OCI-LY7 (cell line): ENCODE measurements at regions not wholly inside any gene's neighbourhood (a gene's known extent, or its start where the extent isn't known, plus 50 kb on each side); places are given as distances from the start of the nearest gene placed in this dataset.

Experiments used
- BruUV-seq: library from RNA; stranded (reverse); fragments of 400-500 nt; replicated peaks from 2 replicates; lab custom pipeline; 2021; lab: Mats Ljungman, UMichigan
- CTCF ChIA-PET: fragments of 300-600 bp; sonication (Branson Sonifier 250); formaldehyde crosslinking; loops from one replicate; lab custom pipeline; 2022; ENCODE audit warnings: antibody characterized with exemption; ENCODE audit not compliant: unreplicated experiment; lab: Charles Lee
- POLR2A ChIA-PET: fragments of 300-600 bp; sonication (Branson Sonifier 250); formaldehyde crosslinking; loops from one replicate; lab custom pipeline; 2022; ENCODE audit warnings: antibody characterized with exemption; lab: Charles Lee
- DNase-seq: peaks from one replicate; pipeline ENCODE4 v3.0.0-alpha.2; 2015; ENCODE audit warnings: low spot score
- H2AFZ ChIP-seq: fragments of 200-600 bp; sonication (generic), shearing (Covaris generic); 2 replicates; pipeline ENCODE4 v1.6.1; 2014; ENCODE audit warnings: mild to moderate bottlenecking, antibody characterized with exemption, low read length, moderate library complexity
- H3K27ac ChIP-seq: fragments of 200-600 bp; sonication (generic); 2 replicates; pipeline ENCODE4 v1.5.1; 2014; ENCODE audit warnings: mixed run types, low read depth, mild to moderate bottlenecking, moderate library complexity, low read length, inconsistent platforms; ENCODE audit not compliant: poor library complexity, severe bottlenecking
- H3K36me3 ChIP-seq: fragments of 200-600 bp; sonication (generic); 2 replicates; pipeline ENCODE4 v1.6.1; 2014; ENCODE audit warnings: mild to moderate bottlenecking, antibody characterized with exemption, low read length, moderate library complexity, mixed read lengths; ENCODE audit not compliant: insufficient read depth
- H3K4me1 ChIP-seq: fragments of 200-600 bp; sonication (generic); 2 replicates; pipeline ENCODE4 v1.5.1; 2014; ENCODE audit warnings: mild to moderate bottlenecking, low read length; ENCODE audit not compliant: insufficient read depth, poor library complexity, severe bottlenecking
- H3K4me2 ChIP-seq: fragments of 200-600 bp; sonication (generic); 2 replicates; pipeline ENCODE4 v1.6.1; 2014; ENCODE audit warnings: mild to moderate bottlenecking, low read length
- H3K4me3 ChIP-seq: fragments of 200-600 bp; sonication (generic); 2 replicates; pipeline ENCODE4 v1.5.1; 2014; ENCODE audit warnings: mild to moderate bottlenecking, low read depth, low read length; ENCODE audit not compliant: poor library complexity, severe bottlenecking
- H3K79me2 ChIP-seq: fragments of 200-600 bp; sonication (generic); 2 replicates; pipeline ENCODE4 v1.6.1; 2016; ENCODE audit warnings: low read depth, mild to moderate bottlenecking, low read length, moderate library complexity, mixed read lengths; ENCODE audit not compliant: insufficient read depth
- H3K9me2 ChIP-seq: fragments of 200-600 bp; sonication (generic); 2 replicates; pipeline ENCODE4 v1.6.1; 2016; ENCODE audit warnings: mild to moderate bottlenecking, low read length, mixed read lengths; ENCODE audit not compliant: insufficient read depth
- H3K9me3 ChIP-seq: fragments of 200-600 bp; sonication (generic); 2 replicates; pipeline ENCODE4 v1.6.1; 2014; ENCODE audit warnings: mild to moderate bottlenecking, mixed run types, low read length, mixed read lengths
- H4K20me1 ChIP-seq: fragments of 200-600 bp; sonication (generic); 2 replicates; pipeline ENCODE4 v1.6.1; 2014; ENCODE audit warnings: mild to moderate bottlenecking, antibody characterized with exemption, low read length, moderate library complexity, mixed read lengths; ENCODE audit not compliant: insufficient read depth
- CTCF ChIP-seq: fragments of 200-600 bp; sonication (generic); conservative IDR thresholded peaks from 2 replicates; pipeline ENCODE4 v1.5.1; 2014; ENCODE audit warnings: mild to moderate bottlenecking, antibody characterized with exemption, low read length, moderate library complexity, mixed read lengths
- EZH2phosphoT487 ChIP-seq: fragments of 200-600 bp; sonication (generic); IDR thresholded peaks from 2 replicates; pipeline ENCODE4 v1.6.1; 2018; ENCODE audit warnings: low read depth, borderline replicate concordance, mild to moderate bottlenecking, mixed run types, antibody characterized with exemption, low read length, moderate library complexity, mixed read lengths
- intact Hi-C: fragments of 100-400 bp; cut with micrococcal nuclease; formaldehyde crosslinking; loops from one replicate; pipeline ENCODE4 v1.10.0; 2022; ENCODE audit not compliant: unreplicated experiment

DNA sequence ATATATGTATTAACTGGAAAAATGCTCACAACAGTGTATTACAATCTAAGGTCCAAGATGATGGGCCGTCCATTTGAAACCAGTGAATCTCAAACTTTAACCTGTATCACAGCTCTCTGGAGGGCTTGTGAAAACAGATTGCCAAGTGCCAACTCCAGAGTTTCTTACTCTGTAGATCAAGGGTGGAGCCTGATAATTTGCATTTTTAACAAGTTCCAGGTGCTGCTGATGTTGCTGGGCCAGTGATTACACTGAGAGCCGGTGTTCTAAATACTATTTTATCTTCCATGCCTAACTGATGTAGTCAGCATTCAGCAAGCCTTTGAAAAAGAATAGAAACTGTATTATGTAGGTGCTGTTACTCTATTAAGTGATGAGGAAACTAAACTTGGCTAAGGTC is 269.9 kb upstream of the FERD3L start:
- intact Hi-C loops, result no loop called here
- no TSS peak for BruUV-seq
- no peaks in the 10 kb centered on the region for H3K4me1 ChIP-seq
- H3K9me2 ChIP-seq, result no peaks in the 10 kb centered on the region
- ChIA-PET POLR2A (no interaction called here), CTCF (no interaction called here)
- H3K9me3 ChIP-seq, result no peaks in the 10 kb centered on the region
- no peaks in the 10 kb centered on the region for H3K79me2 ChIP-seq
- no peak overlapping the region for H3K4me3 ChIP-seq
- no peaks in the 10 kb centered on the region for H4K20me1 ChIP-seq
- no peak for DNase-seq
- no peaks in the 10 kb centered on the region for H3K36me3 ChIP-seq
- no peak overlapping the region for H3K4me2 ChIP-seq
- TF ChIP-seq CTCF (no peak), EZH2phosphoT487 (no peak)
- H3K27ac ChIP-seq, result no peak overlapping the region
- H2AFZ ChIP-seq, result no peak overlapping the region

DNA sequence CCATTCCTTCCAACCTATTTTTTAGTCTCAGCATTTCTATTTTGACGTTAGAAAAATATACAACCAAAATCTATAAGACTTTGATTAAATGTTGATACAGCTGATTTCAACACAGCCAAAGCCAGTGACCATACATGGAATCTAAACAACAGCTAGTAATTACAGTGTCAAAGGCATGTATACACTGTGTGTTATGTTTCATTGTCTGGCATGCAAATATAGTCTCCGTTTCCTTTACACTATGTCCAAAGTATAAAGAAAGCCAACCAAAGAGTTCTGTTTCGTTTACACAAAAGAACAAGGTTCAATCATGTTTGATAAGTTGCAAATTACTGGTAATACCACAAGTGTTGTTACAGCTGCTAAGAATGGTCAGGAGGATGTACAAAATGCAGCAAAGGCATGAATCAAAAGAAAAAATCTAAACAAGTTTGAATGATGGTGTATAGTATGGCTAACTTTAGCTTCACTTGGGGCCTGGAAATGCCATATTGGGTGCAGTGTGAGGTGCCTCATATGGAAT is 268.3 kb upstream of the FERD3L start:
- Histone ChIP-seq H3K9me2 (no peaks in the 10 kb centered on the region), H3K4me2 (no peak overlapping the region), H3K36me3 (no peaks in the 10 kb centered on the region), H3K4me3 (no peak overlapping the region), H4K20me1 (no peaks in the 10 kb centered on the region), H3K4me1 (no peaks in the 10 kb centered on the region), H3K9me3 (no peaks in the 10 kb centered on the region), H3K27ac (no peak overlapping the region), H3K79me2 (no peaks in the 10 kb centered on the region), H2AFZ (no peak overlapping the region)
- no peak for DNase-seq
- ChIA-PET CTCF (no interaction called here), POLR2A (no interaction called here)
- intact Hi-C loops, result no loop called here
- BruUV-seq, result no TSS peak
- TF ChIP-seq EZH2phosphoT487, result no peak
- TF ChIP-seq CTCF, result no peak

GRCh38 chr7:19410691-19411090 is 265.5 kb upstream of the FERD3L start:
- no peak overlapping the region for H3K27ac ChIP-seq
- H3K4me3 ChIP-seq, result no peak overlapping the region
- H3K4me2 ChIP-seq, result no peak overlapping the region
- no TSS peak for BruUV-seq
- H3K79me2 ChIP-seq, result no peaks in the 10 kb centered on the region
- H2AFZ ChIP-seq, result no peak overlapping the region
- H3K36me3 ChIP-seq, result no peaks in the 10 kb centered on the region
- ChIA-PET POLR2A (interaction anchor here (0.6 kb wide), 1 partner anchor 22 kb away, joined by 3 read pairs; no protein-coding TSS in a partner anchor), CTCF (no interaction called here)
- TF ChIP-seq EZH2phosphoT487, result no peak
- TF ChIP-seq CTCF, result no peak
- no peaks in the 10 kb centered on the region for H3K9me3 ChIP-seq
- no peaks in the 10 kb centered on the region for H4K20me1 ChIP-seq
- H3K4me1 ChIP-seq, result no peaks in the 10 kb centered on the region
- no peaks in the 10 kb centered on the region for H3K9me2 ChIP-seq
- no peak for DNase-seq
- intact Hi-C loops, result no loop called here
